GM19397 (cell line): ENCODE measurements at regions not wholly inside any gene's neighbourhood (a gene's known extent, or its start where the extent isn't known, plus 50 kb on each side); places are given as distances from the start of the nearest gene placed in this dataset.

ENCODE experiments used
- ATAC-seq: cut with Tn5 transposase; IDR thresholded peaks from one replicate; pipeline ENCODE4 v1.9.1; 2021; ENCODE audit warnings: mild to moderate bottlenecking, moderate library complexity; ENCODE audit not compliant: unreplicated experiment

DNA sequence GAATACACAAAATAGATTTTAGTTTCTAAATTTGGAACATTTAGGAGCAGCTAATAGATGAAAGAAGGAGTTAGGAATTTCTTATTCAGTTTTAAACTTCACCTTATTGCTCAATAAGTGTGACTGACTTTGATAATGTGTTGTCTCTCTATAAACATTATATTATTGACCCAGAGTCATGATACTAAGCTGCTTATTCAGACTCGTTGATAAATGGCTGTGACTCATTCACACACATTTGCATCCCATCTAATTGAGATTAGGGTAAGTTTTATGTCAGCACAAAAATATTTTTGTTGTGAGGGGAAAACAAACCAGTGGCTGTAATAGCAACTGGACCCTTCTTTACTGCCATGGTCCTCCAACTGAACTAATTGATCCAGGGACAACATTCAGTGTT is 137.6 kb downstream of the GOLIM4 start:
- no peak for ATAC-seq

DNA sequence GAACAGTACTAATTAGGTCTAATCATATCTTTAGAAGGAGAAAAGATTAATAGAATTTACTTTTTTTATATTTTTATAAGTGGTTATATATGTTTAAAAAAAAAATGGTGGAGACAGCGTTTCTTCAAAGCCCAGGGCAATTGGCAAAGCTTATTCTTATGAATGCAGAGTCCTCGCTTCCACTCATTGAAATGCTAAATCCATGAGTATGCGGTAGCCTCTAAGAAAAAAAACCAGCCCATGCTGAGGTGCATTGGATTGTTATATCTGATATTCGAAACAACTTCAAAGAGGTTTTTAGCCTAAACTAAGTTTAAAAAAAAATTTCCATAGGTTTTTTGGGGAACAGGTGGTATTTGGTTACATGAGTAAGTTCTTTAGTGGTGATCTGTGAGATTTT is 142.8 kb downstream of the GOLIM4 start:
- ATAC-seq = no peak

GRCh38 chr3:167950212-167950611 is 145.5 kb downstream of the GOLIM4 start:
- no peak for ATAC-seq

GRCh38 chr3:167941234-167941995 is 154.3 kb downstream of the GOLIM4 start:
- ATAC-seq = no peak

DNA sequence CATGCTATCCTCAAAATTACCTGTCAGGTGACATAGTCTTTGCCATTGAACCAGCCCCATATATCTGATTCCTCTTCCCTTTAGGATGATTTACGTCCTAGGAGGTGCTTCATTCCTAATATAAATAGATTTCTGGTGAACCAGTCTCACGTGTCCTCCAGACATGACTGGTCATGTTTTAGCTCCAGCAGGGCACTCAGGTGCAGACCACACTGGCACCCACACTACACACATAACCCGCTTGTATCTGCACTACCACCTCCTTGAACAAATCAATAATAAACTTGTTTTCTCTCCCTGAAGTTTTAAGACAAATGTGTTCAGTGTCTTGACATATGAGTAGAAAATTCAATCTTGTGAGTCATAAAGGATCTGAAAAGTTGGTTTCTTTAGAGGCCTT is 155.5 kb downstream of the GOLIM4 start:
- no peak for ATAC-seq

DNA sequence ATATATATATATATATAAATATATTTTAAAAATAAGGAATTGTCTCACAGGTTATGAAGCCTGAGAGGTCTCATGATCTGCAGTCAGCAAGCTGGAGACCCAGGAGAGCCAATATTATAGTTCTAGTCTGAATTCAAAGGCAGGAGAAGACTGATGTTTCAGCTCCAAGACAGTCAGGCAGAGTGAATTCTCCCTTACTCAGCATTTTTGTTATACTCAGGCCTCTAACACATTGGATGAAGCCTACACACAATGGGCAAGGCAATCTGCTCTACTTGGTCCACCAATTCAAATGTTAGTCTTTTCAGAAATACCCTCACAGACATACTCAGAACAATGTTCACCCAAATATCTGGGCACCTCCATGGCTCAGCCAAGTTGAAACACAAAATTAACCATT is 157.2 kb downstream of the GOLIM4 start:
- no peak for ATAC-seq

DNA sequence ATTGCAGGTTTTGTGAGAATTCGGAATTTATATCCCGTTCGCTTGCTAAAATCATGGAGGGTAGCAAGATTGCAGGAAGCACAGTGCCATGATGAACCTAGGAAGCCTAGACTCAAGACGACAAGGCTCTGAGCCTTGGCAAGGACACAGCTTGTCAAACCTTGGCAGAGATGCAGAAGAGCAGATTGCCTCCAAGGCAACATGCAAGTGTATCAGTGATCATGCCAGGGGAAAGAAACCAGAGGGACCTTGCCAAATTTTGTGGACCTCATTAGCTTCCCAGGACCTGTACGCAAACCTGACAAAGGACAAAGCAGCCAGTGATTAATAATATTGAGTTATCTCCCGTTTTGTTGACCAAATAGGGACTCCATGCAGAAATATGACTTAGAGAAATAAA is 159.7 kb downstream of the GOLIM4 start:
- no peak for ATAC-seq

GRCh38 chr3:167930453-167930852 is 165.3 kb downstream of the GOLIM4 start:
- ATAC-seq = no peak

GRCh38 chr3:167929968-167930367 is 165.8 kb downstream of the GOLIM4 start:
- no peak for ATAC-seq

- no peak for ATAC-seq
Measured at GRCh38 chr3:167928381-167928780, 167.3 kb downstream of the GOLIM4 start.

- no peak for ATAC-seq
Measured at GRCh38 chr3:167920747-167921146, 175.0 kb downstream of the GOLIM4 start.

DNA sequence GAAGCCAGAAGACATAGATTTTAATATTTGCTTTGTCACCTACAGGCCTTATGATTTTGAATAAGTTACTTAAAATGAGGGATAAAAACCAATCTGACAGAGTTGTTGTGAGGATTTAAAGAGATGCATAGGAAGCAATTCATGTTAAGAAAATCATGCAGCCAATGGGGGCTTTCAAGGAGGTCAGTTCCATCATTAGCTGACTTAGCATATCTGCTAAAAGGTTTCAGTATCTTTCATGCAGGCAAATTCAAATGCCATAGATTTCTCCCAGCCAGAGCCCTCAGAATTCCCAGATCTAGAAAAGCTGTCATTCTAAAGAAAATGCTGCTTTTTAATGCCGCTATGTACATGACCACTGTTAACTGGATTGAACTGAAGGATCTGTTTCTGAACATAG is 176.1 kb downstream of the GOLIM4 start:
- ATAC-seq = no peak

GRCh38 chr3:167918686-167919085 is 177.0 kb downstream of the GOLIM4 start:
- no peak for ATAC-seq

- ATAC-seq = no peak
Measured at GRCh38 chr3:167918008-167918596, 177.6 kb downstream of the GOLIM4 start.

- ATAC-seq = no peak
Measured at GRCh38 chr3:167913219-167913835, 177.8 kb downstream of the SERPINI1 start.

- no peak for ATAC-seq
Measured at GRCh38 chr3:167909952-167910351, 174.4 kb downstream of the SERPINI1 start.

DNA sequence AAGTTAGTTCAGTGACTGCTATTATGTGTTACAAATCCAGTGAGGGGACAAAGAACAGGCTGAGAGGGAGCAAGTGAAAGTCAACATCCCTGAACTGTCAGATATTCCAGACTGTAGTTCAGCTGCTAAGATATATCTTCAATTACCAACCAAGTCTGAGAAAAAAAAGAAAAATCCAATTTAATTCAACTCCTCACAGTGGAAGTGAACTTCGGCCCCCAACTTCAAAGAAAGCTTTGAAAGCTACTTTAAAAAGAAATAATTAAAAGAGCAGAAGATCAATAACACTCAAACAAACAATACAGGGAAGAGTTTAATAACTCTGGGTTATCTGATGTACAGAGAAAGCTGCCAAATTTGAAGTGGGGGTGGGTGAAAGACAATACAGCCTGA is 174.0 kb downstream of the SERPINI1 start:
- no peak for ATAC-seq

GRCh38 chr3:167908746-167909503 is 173.4 kb downstream of the SERPINI1 start:
- no peak for ATAC-seq

DNA sequence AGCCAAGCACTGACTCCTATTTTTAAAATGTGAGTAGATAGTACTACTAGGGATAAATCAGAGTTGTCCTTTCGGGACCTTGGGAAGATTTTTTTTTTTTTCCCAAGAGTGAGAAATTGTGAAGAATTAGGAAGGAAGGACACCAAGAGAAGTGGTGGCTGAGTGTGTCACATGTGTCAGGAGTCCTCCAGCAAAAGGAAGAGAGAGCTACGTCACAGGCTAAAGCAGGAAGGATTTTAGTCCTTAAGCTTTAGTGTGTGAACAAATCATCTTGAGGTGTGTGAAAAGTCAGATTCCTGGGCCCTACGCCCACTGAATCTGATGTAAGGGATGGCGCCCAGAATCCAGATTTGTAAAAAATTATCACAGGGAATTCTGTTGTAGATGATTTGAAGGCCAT is 172.7 kb downstream of the SERPINI1 start:
- no peak for ATAC-seq

DNA sequence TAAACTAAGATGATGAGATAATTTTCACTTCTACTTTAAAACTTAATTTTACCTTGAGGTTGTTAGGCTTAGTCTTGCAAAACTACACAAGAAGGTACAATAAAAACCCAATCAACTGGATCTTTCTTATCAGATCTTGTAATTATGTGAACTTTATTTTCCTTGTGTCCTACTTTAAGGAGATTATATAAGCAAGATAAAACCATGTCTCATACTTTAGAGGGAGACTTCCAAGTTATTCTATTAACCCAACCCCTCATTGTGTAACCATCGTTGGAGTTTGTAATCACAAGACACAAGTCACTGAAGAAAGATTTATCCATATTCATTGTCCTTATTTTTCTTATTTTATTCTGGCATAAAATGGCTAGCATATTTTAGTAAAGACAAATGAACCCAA is 165.6 kb downstream of the SERPINI1 start:
- no peak for ATAC-seq

- no peak for ATAC-seq
Measured at GRCh38 chr3:167899093-167899492, 163.6 kb downstream of the SERPINI1 start.

DNA sequence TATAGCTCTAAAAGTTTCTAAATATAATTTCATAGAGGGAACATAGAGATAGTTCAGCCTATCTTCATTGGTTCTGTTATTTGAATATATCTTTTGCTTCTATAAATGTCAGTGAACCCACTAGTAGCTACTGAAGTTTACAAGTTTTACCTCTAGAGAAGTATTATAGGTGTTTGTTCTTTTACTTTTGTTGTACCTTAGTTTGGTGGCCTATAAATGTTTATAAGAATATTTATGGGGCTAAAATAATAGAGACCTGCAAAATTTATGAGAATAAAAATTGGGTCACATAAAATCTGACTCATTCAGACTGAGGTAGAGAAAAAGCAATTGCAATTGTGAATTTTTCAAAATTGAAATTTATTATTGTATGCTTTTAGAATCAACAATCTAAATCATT is 162.6 kb downstream of the SERPINI1 start:
- ATAC-seq = no peak
